NAMALWA (cell line): ENCODE measurements at regions not wholly inside any gene's neighbourhood (a gene's known extent, or its start where the extent isn't known, plus 50 kb on each side); places are given as distances from the start of the nearest gene placed in this dataset.
"Not testable (repeated sequence)": the region's sequence is repeated elsewhere in the genome, so short reads cannot be mapped to it uniquely, and the experiment has no call there.

Experiments used
- DNase-seq: peaks from one replicate; pipeline ENCODE4 v3.0.0-alpha.2; 2015; ENCODE audit warnings: low spot score

DNA sequence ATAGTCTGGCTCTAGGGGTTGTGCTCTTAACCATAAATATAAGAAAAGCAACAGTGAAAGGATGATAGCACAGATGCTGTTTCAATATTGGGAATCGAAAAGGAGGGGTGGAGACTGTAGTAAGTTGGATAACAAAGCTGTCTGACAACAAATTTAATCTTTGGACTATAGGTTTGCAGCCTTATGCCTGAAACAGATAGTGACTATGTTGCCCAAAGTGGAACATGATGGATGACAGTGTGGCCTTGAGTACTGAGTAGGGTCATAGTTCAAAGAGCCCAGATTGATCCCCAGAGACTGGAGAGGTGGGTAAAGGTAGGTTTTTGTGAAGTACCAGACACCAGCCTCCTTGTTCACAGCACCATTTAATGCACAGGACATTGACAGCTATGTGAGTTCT lies 144.0 kb upstream of the PALMD start:
- no peak for DNase-seq

GRCh38 chr1:99502400-99502799 lies 143.5 kb upstream of the PALMD start:
- no peak for DNase-seq

DNA sequence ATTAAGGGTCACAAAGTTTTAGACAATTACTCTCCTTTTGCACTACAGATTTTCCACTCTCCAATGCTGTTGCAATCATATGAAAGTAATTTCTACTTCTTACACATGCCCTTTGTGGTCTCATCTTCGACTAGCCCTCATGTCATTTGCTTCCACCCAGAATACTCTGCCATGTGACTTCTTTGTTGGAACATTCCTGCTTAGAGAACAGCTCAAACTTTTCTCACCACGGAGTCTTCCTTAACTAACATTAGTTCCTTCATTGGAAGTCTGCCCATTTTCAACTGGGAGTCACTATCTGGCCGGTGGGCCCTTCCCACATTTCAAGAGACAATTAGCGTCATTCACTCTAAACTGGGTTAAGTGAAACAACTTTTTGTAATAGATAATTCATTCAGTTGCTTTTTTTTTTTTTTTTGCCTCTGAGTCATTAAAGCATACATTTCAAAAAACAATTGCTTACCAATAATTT lies 142.6 kb upstream of the PALMD start:
- no peak for DNase-seq

DNA sequence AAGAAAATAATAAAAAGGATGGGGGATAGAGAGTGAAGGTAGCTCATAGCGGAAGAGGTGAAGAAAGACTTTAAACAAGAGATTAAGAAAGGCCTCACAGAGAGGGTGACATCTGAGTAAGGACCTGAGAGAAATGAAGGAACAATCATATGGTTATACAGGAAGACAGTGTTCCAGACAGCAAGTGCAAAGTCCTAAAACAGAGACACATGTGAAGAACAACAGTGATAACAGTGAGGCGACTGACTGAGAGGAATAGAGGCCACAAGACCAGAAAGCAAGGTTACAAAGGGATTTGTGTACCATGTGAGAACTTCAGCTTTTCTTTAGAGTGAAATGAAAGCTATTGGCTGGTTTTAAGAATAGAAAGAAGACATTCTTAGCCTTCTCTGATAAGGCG lies 141.6 kb upstream of the PALMD start:
- DNase-seq, result no peak

DNA sequence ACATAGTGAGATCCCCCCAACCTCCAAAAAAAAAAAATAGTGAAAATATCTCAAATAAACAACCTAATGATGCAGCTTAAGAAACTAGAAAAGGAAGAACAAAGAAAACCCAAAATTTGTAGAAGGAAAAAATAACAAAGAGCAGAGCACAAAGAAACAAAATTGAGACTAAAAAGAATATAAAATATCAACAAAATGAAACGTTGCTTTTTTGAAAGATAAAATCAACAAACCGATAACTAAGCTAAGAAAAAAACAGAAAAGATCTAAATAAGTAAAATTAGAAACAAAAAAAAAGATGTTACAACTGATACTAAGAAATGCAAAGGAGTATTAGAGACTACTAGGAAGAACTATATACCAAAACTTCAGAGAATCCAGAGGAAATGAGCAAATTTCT lies 139.3 kb upstream of the PALMD start:
- DNase-seq, result no peak

GRCh38 chr1:99507446-99507845 lies 138.5 kb upstream of the PALMD start:
- DNase-seq, result not testable (repeated sequence)

GRCh38 chr1:99507906-99508732 lies 137.8 kb upstream of the PALMD start:
- DNase-seq, result no peak

- not testable (repeated sequence) for DNase-seq
These were observed 137.0 kb upstream of the PALMD start for GRCh38 chr1:99508733-99509445.

- not testable (repeated sequence) for DNase-seq
These were observed 130.9 kb upstream of the PALMD start for GRCh38 chr1:99514823-99515552.

- no peak for DNase-seq
These were observed 129.8 kb upstream of the PALMD start for GRCh38 chr1:99516141-99516540.

DNA sequence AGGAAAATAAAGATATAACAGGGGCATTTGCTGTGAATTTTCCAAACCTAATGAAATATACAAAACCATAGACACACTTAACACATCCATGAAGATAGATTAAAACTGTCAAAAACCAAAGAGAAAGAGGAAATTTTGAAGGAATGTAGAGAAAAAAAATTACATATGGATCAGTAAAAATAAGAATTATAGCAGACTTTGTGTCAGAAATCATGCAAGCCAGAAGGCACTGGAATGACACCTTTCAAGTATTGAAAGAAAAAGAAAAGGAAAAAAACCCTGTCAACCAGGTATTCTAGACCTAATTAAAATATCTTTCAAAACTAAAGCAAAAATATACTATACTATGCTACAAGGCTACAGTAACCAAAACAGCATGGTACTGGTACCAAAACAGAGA lies 125.8 kb upstream of the PALMD start:
- DNase-seq, result no peak

DNA sequence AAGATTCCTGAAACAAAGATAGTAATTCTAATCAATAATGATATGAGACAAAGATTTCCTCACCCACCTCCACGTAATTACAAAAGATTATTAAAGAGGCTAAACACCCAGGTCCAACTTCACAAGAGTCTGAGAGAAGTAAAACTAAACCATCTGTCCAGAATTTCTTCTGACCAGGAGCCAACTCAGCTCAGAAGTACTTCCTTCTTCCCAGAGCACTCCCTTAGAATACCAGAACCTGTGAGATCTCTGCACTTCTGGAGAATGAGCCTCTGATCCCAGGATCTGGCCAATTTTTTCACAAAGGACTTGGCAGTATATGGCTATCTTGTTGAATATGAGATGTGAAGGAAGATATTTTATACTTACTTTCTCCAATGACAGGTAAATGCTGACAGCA lies 120.6 kb upstream of the PALMD start:
- no peak for DNase-seq

DNA sequence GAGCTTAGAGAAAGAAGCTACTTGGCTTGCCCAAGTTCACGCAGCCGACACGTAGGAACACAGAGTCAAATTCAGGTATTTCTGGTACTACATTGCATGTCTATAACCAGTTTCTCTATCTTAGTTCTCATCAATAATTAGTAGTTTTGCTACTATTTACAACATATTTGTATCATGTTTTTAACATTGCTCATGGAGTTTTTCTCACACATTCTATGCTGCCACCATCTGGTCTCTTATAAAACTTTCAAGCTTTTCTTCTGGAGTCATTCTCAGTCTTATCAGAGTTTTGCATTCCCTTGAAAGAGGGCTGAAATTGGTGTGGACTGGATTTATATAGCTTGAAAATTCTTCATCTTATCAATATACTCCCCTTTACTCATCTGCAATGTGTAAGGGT lies 118.8 kb upstream of the PALMD start:
- peak; percentile 36 for DNase-seq

- no peak for DNase-seq
These were observed 118.4 kb upstream of the PALMD start for GRCh38 chr1:99527545-99527944.

DNA sequence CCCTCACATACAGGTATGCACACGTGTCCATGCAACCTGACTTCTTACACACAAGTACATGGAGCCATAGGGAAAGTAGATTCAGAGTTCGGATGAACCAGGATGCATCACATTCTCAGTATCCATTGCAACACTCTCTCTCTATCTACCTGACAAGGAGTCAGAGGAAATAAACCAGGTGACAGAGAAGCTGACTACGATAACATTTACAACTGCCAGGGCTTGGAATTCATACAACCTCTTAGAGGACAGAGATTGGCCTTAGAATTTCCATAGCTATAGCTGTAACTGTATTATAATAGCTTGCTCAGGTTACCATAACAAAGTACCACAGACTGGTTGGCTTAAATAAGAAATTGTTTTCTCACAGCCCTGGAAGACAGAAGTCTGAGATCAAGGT lies 116.9 kb upstream of the PALMD start:
- DNase-seq, result no peak

GRCh38 chr1:99531578-99532275 lies 114.2 kb upstream of the PALMD start:
- DNase-seq, result no peak

DNA sequence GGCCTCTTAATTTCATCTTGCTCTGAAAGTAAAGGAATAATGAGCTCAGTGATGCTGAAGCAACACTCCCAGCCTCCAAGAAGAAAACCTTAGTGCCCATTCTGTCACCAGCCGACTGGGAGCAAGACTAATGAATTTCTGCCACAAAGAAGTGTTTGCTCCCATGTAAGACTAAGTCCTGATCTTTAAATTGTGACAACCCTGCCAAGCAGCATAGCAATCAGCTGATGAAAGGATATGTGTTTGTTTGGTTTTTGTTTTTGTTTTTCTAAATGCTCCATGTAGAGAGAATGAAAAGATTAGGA lies 113.7 kb upstream of the PALMD start:
- no peak for DNase-seq

GRCh38 chr1:99533909-99534637 lies 111.8 kb upstream of the PALMD start:
- DNase-seq, result no peak

GRCh38 chr1:99534638-99534930 lies 111.3 kb upstream of the PALMD start:
- DNase-seq, result no peak

DNA sequence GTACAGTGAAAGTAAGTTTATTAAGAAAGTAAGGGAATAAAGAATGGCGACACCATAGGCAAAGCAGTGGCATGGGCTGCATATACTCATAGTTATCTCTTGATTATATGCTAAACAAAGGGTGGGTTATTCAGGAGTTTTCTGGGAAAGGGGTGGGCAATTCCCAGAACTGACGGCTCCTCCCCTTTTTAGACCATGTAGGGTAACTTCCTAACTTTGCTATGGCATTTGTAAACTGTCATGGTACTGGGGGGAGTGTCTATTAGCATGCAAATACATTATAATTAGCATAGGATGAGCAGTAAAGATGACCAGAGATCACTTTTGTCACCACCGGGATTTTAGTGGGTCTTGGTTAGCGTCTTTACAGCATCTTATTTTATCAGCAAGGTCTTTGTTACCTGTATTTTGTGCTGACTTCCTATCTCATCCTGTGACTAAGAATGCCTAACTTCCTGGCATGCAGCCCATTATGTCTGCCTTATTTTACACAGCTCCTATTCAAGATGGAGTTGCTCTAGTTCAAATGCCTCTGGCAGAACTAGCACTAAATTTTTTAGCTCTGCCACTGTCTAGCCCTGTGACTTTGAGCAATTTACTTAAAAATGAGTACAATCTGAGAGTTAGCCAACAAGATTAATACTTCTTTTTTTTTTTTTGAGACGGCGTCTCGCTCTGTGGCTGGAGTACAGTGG lies 110.3 kb upstream of the PALMD start:
- DNase-seq, result no peak

- DNase-seq, result no peak
These were observed 107.9 kb upstream of the PALMD start for GRCh38 chr1:99537886-99538617.
